Left forelimb (tissue), 1 donor: ENCODE measurements at regions not wholly inside any gene's neighbourhood (a gene's known extent, or its start where the extent isn't known, plus 50 kb on each side); places are given as distances from the start of the nearest gene placed in this dataset.

ENCODE experiments used
- DNase-seq: peaks from one replicate; pipeline ENCODE4 v3.0.0-alpha.2; 2018; ENCODE audit warnings: low spot score

DNA sequence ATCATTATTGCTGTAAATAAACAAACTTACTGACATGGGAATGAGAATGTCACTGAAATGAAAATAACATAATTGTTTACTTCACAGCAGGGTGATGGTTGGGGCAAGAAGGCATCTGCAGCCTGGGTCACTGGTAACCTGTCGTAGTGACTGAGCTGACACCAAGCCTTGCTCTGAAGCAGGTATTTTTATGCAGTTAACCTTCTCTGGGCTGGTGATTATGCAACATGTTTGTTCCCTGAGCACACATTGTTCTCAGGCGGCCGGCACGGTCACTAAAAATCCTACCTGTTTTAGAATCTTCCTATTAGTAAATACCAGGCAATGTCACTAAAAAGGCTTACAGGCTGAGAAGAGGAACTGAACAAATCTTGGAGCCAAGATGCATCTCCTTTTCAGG, 157.7 kb upstream of the NR3C1 start:
- no peak for DNase-seq

DNA sequence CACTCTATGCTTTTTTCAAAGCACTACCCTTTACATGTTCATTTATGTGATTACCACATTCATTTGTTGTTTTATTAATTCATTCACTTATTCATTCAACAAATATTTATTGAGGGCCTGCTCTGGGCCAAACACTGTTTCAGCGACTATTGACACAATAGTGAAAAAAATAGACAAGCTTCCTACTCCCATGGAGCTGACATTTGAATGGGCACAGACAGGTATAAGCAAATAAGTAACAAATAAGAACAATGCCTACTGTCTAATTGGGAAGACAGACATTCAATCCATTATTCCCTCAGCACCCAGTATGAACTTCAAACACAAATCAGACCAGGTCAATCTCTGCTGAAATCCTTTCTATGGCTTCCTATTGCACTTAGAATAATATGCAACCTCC, 156.9 kb upstream of the NR3C1 start:
- no peak for DNase-seq

- no peak for DNase-seq
Observed at GRCh38 chr5:143559586-143560109, 156.2 kb upstream of the NR3C1 start.

DNA sequence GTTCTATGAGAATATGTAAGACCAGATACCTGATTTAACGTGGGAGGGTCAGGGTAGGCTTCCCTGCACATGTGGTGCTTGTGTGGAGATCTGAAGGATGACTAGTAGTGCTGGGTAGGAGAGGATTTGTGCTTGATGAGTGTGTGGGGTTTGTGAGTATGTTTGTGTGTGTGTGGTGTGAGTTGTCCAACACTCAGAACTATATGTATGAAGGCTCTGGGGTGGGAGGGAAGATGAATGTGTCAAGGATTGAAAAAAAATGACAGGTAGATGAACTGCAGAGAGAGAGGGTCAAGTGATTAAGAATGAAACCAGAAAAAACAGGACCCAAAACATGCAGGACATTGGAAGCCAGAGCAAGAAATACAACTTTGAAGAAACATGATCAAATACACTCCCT, 154.6 kb upstream of the NR3C1 start:
- no peak for DNase-seq

- DNase-seq = no peak
Observed at GRCh38 chr5:143557061-143557818, 153.8 kb upstream of the NR3C1 start.

- no peak for DNase-seq
Observed at GRCh38 chr5:143554918-143555477, 151.5 kb upstream of the NR3C1 start.

- DNase-seq = no peak
Observed at GRCh38 chr5:143554187-143554717, 150.8 kb upstream of the NR3C1 start.

DNA sequence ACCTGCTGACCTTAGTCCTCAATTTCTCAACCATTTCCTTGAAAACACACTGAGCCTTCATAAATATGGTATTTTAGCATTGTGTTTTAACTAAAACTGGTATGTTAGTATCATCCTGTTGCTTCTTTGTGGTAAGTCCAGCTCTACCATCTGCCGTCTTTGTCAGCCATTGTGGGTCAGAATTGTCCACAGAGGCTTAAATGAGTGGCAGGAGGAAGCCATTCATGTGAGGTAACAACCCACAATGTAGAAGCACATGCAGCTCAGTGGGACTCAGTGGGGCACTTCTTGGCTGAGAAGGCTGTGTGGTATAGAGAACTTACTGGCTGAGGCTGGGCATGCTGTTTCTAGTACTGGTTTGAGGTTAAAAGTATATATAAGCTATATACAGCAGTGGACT, 149.2 kb upstream of the NR3C1 start:
- DNase-seq = no peak

GRCh38 chr5:143551820-143552251, 148.3 kb upstream of the NR3C1 start:
- no peak for DNase-seq

- no peak for DNase-seq
Observed at GRCh38 chr5:143550986-143551630, 147.6 kb upstream of the NR3C1 start.

DNA sequence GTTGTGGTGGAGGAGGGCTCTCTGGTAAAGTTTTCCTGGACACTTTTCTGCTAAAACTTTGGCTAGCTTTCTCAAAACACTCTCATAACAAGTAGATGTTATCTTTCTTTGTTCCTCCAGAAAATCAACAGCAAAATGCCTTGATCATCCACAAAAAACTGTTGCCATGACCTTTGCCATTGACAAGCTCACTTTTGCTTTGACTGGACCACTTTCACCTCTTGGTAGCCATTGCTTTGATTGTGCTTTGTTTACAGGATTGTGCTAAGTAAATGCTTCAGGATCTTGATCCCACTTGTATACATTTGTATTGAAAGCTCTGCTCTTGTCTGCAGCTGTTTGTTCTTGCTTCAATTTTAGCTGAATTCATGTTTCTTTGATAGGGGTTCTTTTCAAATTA, 143.9 kb upstream of the NR3C1 start:
- DNase-seq = no peak

DNA sequence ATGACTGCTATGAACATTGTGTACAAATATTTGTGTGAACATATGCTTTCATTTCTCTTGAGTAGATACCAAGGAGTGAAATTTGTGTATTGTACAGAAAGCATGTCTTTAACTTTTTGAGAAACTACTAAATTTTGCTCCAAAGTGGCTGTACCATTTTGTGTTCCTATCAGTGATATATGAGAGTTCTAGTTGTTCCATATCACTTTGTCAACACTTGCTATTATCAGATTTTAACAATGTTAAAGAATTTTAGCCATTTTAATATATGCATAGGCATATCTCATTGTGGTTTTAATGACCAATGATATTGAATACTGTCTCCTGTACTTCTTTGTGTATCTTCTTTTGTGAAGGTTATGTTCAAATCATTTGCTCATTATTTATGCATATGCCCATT, 142.9 kb upstream of the NR3C1 start:
- no peak for DNase-seq

- DNase-seq = no peak
Observed at GRCh38 chr5:143544606-143545005, 141.1 kb upstream of the NR3C1 start.

DNA sequence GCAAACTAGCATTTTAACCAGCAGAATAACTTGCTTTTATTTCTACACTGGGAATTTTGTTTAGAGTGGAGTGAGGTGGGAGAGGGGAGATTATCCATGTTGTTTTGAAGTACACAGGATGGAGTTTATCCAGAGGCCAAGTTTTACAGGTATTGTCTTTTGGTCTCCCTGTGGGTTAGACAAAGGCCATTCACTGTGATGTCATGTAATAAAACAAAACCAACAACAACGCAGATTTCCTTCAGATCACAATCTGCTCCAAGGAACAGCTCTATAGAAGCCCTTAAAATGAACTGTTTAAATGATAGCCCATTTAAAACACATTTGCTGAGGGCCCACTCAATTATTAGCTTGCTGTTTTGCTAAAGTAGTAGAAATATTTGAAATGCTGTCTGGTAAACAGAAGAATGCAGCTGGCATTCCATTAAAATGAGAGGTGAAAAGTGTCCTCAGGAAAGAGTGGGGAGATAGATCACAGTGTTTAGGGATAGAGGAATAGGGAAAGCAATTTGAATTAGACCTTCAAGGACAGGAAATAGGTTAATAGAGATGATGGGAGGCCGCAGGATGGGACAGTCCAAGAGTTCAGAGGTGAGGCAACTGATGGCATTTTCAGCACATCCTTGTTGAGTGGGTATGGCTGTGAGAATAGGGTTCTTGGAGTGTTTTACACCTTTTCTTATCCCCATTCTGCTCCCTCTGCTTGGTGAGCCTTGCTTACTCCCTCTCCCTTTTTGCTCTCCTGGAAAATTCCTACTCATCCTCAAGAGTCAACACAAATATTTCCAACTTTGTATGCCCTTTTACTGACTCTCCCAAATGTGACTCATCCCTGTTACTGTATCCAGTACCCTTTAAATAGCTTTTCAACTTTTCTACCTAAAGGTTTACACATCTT, 140.1 kb upstream of the NR3C1 start:
- DNase-seq = no peak

DNA sequence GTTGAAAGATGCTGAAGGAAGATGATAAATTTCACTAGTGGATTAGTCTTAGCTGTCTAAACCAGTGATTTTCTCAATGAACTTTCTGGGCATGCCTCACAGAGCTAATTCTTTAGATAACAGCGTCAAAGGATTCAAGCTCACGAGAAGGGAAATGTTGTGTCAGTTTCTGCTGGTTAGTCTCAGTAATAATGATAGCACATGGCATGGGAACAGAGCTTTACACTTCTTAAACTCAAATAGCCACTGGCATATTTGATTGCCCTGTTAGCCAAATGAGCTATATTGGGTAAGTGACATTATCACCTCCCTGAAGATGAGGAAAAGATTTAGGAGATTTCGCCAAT, 139.3 kb upstream of the NR3C1 start:
- no peak for DNase-seq

GRCh38 chr5:143541943-143542797, 138.7 kb upstream of the NR3C1 start:
- DNase-seq = no peak

GRCh38 chr5:143539742-143540141, 136.3 kb upstream of the NR3C1 start:
- DNase-seq = no peak

- DNase-seq = no peak
Observed at GRCh38 chr5:143537056-143537455, 133.6 kb upstream of the NR3C1 start.

DNA sequence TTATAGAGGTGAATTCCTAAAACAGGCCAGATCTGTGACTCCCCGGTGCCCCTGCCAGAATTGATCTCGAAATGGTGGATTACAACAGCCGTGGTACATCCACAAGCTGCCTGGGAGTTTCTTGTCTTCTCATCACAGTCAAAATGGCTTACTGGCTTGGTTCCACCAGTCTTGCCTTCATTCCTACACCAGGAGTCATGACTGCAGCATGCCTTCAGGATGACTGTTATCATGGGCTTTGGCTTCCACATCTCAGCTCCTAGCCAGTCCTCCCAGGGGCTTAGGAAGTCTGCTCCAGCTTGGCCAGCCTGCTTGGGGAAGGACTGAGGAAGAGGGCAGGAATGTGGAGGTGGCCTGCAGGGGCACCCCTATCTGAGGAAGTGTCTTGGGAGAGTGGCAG, 132.9 kb upstream of the NR3C1 start:
- no peak for DNase-seq

DNA sequence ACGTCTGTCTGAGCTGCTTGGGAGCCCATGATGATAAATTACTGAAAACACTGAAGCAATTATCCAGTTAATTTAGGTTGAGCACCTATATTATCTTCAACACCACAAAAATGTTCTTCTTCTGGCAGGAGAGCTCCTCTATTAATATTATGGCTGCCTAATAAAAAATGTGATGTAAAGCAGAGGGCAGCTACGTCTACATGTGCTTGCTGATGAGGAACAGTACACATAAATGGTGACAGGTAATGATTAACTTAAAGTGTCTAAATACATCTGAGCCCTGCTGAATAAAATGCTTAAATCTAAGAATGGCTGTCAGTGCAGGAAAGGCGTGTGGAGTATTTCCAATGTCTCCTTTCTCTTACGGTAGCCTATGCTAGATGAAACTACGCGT, 131.3 kb upstream of the NR3C1 start:
- DNase-seq = no peak
